ENCODE measurements at regions not wholly inside any gene's neighbourhood (a gene's known extent, or its start where the extent isn't known, plus 50 kb on each side); places are given as distances from the start of the nearest gene placed in this dataset.

DNA sequence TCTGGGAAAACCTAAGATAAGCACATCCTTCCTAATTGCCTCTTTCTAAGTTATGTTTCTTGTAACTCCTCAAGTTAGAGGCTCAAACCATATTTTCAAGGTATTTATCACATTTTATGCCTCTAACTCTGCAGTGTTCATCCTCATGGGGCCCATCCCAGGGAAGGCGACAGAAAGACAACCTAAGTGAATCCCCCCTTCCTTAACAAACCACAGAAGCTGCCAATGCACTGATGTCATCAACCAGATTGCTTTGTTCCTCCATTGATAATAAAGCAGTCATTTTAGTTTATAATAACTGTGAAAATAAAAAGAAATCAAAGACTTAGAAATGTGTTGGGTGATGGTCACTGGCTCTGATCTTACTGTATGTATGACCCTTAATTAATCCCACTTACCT is 119.5 kb upstream of the TCF21 start:
- TF ChIP-seq, protein P1, sequence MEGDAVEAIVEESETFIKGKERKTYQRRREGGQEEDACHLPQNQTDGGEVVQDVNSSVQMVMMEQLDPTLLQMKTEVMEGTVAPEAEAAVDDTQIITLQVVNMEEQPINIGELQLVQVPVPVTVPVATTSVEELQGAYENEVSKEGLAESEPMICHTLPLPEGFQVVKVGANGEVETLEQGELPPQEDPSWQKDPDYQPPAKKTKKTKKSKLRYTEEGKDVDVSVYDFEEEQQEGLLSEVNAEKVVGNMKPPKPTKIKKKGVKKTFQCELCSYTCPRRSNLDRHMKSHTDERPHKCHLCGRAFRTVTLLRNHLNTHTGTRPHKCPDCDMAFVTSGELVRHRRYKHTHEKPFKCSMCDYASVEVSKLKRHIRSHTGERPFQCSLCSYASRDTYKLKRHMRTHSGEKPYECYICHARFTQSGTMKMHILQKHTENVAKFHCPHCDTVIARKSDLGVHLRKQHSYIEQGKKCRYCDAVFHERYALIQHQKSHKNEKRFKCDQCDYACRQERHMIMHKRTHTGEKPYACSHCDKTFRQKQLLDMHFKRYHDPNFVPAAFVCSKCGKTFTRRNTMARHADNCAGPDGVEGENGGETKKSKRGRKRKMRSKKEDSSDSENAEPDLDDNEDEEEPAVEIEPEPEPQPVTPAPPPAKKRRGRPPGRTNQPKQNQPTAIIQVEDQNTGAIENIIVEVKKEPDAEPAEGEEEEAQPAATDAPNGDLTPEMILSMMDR (IDR thresholded peaks at IDR 0.05): no peak
- TF ChIP-seq EZH2 (IDR thresholded peaks at IDR 0.05) (no peak), EZH2phosphoT487 (IDR thresholded peaks at IDR 0.05) (no peak)

Measured in neural progenitor cell (in vitro differentiated cells).